OCI-M1 (cell line): ENCODE measurements at regions not wholly inside any gene's neighbourhood (a gene's known extent, or its start where the extent isn't known, plus 50 kb on each side); places are given as distances from the start of the nearest gene placed in this dataset.
A peak's percentile ranks its signal among the peaks of the same experiment; 100 is the strongest.
"Not testable (repeated sequence)": the region's sequence is repeated elsewhere in the genome, so short reads cannot be mapped to it uniquely, and the experiment has no call there.

Source experiments
- DNase-seq: peaks from one replicate; lab custom pipeline; 2025; lab: John Stamatoyannopoulos, UW

DNA sequence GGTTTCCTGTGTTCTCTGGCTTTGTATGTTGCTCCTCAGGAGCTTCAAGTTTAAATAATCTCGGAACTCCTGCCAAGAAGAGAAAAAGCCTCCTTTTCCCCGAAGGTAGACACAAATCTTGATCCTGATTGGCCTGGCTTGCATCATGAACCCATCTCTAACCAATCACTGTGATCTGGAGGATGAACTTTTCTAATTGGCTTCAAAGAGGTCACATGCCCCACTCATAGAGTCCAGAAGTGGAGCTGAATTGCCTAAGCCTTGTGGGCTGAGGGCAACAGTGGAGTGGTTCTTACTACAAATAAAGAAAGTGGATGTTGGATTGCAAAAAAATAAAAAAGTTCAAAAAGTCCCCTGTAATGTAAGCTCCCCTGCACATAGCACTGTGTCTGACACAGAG, 245.9 kb downstream of the MID1IP1 start:
- peak; percentile 2 for DNase-seq

DNA sequence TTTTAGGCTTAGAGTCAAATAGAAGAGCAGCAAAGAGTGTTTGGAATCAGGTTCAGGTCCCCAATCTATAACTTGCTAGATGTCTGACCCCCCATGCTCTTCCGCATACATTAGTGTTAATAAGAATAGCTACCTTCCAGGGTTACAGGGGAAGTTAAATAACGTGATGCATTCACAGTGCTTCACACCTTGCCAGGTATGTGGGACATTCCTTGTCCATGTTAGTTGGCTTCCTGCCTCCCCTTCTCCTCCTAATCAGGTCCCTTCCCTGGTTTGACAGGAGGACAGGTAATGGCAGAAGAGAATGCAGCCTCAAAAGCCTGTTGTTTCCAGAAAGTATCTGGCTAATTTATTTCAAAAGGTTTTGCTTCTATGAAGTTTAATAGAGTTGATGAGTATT, 248.7 kb downstream of the MID1IP1 start:
- DNase-seq, result no peak

DNA sequence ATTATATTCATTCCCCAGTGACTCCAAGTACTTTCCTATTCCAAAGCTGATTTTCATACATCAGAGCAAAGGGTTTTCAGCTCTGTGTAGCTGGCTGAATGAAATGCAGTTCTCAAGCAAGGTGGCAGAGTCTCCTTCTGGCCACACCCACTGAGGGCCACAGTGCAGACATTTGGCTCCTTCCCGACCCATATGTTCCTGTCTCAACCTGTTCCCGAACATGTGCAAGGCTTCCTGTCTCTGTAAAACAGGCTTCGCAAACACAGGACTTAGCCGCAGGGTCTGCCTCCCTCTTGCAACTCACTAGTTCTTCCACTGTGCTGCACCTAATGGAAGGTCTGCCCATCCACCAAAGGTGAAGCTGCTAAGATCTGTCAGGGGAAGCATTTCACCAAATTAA, 249.2 kb downstream of the MID1IP1 start:
- no peak for DNase-seq

DNA sequence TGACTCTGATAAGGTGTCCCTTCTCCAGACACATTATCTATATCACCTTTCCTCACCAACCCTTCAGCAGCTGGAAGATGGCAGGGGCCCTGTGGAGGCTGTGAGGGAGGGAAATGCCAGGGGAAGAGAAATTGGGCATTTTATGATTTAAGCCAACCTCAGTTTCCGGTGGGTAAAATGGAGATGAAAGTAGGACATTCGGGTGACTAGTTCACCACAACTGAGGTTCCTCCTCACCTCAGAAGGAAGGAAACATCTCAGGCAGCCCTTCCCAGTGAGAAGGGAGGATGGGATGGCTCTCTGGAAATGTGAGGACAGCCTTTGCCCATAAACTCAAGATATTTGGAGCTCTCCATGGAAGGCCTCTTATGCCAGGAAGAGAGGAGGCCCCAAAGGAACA, 251.5 kb downstream of the MID1IP1 start:
- no peak for DNase-seq

DNA sequence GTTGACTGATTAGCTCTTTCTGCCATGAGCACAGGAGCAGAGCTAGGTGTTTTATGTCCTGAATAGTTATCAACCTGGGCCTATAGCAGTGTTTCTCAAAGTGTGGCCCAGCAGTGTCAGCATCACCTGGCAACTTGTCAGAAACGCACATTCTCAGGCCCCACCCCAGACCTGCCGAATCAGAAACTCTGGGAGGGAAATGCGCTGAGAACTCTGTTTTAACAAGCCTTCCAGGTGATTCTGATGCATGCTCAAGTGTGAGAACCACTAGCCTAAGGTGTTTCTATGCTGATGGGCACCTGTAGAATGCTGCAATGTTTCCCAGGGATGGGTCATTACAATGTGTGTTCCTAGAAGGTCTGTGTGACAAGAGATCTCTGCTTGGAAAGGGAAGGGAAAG, 257.5 kb downstream of the MID1IP1 start:
- no peak for DNase-seq

DNA sequence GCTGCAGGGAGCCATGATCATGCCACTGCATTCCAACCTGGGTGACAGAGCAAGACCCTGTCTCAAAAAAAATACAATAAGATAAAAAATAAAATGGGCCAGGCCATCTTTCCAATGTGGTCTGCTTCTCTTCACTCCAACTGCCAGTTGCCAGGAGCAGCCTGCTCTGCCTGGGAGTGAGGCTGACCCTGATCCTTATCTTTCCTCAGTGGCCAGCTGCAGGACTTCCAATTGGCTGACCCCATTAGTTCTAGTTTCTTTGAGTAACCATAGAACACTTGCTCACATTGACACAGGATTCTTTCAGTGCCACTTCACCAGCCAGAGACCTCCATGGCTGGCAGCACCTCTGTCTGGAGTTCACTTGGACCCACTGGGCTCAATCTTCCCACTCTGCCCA, 258.6 kb downstream of the MID1IP1 start:
- no peak for DNase-seq

DNA sequence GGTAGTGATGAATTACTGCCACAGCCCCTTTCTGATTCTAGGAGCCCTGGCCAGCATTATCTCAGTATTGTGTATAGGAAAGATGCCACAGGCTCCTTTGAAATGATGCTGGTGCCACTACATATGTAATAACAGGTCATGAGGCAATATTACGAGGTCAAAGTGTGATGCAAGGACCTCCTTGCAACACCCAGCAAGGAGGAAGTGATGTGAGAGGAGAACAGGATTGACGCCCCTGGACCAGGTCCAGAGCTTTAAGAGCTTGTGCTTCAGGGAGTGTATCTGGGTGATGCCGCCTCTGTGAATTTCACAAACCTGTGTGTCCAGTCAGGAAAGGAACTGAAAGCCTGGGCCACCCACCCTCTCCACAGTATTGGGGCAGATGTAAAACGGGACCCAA, 261.8 kb downstream of the MID1IP1 start:
- no peak for DNase-seq

DNA sequence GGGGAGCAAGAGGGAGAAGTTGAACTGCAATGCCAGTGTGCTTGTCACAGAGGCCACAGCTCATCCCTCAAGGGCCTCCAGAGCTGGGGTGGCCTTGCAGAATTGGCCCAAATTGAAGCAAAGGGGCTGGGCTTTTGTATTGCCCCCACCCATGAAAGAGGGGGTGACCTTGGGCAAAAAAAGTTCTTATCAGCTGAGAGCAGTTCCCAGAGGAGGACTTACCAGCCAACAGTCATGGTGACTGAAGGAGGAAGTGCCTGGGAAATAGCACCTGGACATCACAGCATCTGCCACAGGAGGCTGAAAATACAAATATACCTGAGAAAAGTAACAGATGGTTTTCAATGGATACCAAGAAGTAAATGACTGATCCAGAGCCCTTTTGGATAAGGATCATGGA, 262.4 kb downstream of the MID1IP1 start:
- no peak for DNase-seq

DNA sequence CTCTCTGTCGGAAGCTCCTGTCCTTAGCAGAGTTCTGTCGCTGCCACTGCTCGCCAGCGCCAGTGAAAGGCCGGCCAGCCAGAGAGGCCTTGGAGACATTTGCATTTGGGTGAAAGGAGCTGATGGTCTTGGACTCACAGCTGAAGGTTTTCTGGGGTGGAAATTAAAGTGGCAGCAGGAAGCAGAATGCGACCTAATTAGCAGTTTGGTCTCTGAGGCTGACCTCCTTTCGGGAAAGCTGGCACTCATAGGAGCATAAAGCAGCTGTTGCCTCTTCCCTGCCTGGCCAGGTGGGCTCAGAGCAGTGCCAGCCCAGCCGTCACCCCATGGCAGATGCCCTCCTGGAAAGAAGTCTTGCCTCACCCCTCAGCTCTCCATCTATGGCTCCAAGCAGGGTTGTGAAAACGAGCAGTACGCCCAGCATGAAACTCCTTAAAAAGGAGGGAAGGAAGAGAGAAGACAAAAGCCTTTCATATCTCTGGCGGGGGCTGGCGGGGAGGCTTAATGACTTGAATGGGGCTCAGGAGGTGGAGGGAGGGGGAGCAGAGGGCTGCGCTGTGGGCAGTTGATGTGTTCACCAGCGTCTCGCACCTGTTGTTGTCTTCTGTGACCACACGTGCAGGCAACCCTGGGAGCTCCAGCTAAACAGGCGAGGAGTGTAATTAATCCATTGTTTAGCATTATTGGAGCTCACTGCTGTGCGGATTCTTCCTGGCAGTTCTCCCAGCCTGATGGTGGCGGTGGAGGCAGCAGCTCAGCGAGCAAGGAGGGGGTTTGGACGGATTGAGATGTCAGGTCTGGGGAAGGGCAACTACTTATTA, 264.0 kb downstream of the MID1IP1 start:
- DNase-seq, result no peak

DNA sequence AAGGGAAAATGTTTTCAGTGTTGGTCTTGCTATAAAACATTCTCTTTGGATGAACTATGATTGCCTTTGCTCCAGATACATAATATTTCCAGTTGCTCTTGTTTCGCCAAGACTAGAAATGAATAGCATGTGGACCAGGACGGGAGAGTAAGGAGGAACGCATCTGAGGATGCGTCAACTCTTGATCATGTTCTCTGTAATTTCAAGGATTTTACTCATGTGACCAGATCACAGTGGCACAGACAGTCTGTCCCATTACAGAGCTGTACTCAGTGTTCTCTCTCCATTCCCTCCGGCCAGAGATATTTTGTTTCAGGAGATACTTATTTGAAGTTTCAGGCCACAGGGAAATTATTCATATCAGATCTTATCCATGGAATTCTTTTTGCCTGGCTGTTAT, 266.6 kb downstream of the MID1IP1 start:
- DNase-seq, result no peak

DNA sequence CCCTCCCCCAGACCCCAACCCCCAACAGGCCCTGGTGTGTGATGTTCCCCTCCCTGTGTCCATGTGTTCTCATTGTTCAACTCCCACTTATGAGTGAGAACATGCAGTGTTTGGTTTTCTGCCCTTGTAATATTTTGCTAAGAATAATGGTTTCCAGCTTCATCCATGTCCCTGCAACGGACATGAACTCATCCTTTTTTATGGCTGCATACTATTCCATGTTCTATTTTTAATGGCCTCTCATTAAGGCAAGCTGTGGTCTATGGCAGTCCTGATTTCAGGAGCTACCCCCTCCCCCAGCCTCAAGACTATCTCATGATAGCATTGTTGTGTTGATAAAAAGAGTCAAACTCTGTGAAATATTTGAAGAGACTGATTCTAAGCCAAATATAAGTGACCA, 267.4 kb downstream of the MID1IP1 start:
- not testable (repeated sequence) for DNase-seq

DNA sequence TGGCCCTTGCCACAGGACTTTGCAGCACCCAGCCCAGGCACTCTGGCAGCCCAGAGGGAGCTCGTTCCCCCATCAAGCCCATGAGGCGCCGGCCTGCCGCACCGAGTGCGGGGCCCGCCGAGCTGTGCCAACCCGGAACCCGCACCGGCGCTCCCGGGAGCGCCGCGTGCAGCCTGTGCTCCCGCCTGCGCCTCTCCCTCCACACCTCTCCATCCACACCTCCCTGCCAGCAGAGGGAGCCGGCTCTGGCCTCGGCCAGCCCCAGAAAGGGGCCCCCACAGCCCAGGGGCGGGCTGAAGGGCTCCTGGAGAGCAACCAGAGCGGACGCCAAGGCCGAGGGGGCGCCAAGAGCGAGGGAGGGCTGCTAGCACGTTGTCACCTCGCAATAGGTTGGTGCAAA, 268.8 kb downstream of the MID1IP1 start:
- no peak for DNase-seq

DNA sequence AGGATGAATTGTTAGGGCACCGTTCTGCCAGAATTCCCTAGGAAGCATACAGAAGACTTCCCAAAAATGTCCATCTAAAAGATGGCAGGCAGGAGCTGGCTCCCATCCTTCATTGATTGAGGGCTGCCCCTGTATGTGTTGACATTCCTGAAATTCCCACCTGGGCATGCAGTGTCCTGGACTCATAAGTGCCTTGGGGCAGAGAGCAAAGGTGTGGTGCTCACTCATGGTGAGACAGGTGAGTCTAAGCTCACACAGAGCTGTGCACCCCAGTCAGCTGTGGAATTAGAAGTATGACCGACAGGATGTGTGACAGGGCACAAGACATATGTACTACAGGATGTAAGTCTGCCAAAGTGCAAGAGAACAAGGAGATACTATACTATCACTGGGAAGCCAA, 271.9 kb downstream of the MID1IP1 start:
- DNase-seq, result no peak

DNA sequence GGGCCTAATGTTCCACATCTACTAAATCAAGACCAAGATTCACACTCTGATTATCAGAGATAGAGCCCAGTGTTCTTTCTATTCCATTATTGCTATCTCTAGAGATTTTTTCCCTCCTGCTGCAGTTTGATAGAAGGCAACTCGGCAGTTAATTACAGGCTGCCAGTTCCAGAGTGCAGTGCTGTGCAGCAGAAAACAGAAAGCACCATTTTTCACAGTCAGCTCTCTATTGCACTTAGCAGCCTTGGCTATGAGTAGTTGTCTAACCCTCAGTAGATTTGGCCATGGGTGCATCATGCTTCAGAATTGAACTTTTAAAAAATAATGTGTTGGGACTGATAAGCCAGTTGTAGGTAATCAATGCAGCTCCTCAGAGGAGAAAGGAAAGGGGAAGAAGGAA, 295.3 kb downstream of the MID1IP1 start:
- DNase-seq, result no peak

DNA sequence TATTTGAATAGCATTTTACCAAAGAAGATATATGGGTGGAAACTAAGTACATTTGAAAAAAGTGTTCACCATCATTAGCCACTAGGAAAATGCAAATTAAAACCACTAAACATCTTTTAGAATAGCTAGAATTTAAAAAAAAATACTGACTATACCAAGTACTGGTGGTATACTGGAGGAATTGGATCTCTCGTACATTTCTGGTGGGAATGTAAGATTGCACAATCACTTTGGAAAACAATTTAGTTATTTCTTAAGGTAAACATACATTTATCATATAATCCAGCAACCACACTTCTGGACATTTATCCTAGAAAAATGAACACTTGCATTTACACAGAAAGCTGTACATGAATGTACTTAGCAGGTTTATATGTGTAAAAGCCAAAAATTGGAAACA, 303.5 kb downstream of the MID1IP1 start:
- DNase-seq, result no peak

DNA sequence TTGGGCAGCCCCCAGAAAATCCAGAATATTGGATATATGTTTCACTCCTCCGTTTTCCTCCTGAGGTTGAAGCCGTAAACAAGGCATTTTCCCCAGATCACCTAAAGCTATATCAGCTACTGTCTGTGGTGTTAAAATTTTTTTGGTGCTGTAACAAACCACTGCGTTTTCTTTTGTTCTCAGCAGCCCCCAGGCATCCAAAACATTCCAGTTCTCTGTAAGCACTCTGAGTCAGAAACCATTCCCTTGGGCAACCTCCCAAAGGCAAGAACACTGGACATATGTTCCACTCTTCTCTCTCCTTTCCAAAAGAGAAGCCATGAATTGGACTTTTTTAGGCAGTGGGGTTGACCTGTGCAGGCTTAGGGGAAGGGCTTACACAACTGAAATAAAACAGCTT, 310.9 kb downstream of the MID1IP1 start:
- DNase-seq, result no peak

DNA sequence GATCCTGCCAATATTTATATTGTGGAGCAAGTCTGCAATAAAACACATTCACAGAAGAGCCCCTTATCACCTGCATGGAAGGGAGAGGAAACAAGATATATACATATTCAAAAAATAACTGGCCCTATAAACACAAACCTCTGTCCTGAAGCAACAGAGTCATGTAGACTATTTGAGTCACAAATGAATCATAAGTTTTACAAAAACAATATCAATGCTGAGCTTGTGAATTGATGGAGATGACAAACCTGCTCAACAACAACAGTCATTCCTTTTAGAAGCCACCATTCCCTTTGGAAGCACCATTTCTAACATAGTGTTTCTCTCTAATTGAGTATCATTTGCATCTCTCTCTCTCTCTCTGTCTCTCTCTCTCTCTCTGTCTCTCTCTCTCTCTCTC, 313.9 kb downstream of the MID1IP1 start:
- DNase-seq, result no peak

DNA sequence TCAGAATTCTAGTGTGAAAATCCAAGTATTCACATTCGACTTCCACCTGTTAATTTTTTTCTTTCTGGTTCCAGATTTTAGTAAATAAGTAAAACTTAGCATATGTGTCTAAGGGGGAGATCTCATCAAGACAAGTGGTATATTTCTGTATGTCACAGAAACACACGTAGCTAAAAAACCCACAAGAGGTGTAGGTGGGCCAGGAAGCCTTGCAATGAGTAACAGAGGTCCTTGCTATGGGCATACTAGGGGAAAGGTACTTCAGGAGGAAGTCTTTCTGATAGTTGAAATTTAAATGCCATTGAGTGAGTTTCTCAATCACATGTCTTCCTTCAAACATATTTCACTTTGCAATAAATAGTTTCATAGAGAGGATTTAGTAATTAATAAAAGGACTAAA, 315.8 kb downstream of the MID1IP1 start:
- DNase-seq, result no peak

DNA sequence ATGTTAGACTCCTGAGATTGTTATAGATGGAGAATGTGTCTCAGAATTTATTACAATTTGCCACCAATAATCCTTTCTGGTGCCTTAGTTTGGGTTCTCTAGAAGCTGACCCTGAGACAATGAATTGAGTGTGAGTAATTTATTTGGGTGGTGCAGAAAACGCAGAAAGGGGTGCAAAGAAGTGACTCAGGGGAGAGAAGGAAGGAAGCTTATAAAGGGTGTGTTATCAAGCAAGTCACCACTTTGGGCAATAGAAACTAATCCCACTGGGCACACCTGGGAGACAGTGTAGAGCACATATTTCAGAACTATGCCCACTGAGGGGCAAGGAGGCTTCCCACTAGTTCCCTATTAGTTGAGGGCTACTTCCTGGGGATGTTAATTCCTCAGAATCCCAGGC, 320.6 kb downstream of the MID1IP1 start:
- DNase-seq, result no peak

DNA sequence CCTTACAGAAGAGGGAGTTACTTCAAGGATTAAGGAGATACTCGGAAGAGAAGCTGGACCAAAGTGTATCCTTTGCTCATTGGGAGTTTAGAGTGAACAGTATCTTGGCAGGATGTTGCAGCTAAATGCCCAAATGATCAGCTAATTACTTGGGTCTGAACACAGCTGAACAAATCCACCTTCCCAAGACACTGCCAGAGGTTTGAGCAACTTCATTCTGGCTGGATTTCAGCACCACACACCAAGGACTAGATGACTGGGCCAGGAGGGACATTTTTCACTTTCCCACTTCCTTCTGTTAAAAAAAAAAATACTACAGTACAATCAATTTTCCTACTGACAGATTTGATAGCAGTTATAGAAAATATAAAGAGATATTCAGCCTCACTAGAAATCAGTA, 324.6 kb downstream of the MID1IP1 start:
- no peak for DNase-seq

DNA sequence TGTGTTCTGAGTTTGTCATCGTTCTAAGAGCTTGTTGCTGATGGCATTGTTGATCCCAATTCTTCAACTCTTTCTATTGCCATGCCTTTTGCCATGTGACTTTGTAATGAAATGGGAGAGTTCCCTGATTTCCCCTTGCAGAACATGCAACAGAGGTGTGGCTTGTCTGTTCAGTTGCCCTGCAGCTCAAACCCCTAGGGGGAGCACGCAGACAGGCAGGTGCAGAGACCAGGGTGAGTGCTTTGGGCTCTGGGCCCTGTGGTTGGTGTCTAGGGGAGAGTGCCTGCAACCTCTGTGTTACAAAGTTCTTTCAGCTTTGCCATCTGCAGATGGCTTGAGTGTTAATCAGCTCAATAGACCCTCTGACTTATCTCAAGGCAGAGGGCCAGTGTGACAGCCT, 332.7 kb downstream of the MID1IP1 start:
- DNase-seq, result peak; percentile 31

DNA sequence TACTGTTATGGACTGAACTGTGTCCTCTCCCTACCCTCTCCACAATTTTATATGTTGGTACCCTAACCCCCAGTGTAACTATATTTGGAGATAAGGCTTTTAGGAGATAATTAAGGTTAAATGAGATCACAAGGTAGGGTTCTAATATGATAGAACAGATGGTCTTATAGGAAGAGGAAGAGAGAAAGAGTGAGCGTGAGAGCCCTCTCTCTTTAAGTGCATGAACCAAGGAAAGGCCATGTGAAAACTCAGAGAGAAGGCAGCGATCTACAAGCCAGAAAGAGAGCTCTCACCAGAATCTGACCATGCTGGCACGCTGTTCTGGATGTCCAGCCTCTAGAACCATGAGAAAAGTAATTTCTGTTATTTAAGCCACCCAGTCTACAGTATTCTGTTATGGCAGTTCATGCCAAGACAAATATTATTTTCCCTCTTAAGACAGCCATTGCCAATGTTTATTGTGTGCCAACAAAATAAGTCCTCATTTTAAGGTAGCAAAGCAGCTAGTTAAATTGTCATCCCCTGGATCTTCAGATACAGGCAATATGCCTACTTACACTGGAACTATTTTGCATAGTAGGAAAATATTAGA, 336.2 kb downstream of the MID1IP1 start:
- no peak for DNase-seq

DNA sequence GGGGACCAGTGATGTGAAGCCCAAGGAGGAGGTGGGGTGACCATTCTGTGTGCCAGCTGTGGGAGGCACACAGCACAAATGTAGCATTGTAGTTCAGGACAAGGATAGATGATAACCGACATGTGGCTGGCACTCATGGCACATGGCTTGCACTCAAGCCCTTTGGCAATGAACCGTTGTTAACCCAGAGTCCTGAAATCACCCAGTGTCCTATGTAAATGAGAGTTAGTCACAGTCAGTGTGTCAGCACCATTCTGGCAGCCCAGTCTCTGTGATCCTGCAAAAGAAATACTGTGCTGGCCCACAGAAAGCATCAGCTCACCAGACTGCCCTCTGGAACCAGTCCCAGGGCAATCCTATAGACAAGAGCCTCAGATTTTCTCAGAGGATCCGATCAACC, 339.3 kb downstream of the MID1IP1 start:
- DNase-seq, result no peak

DNA sequence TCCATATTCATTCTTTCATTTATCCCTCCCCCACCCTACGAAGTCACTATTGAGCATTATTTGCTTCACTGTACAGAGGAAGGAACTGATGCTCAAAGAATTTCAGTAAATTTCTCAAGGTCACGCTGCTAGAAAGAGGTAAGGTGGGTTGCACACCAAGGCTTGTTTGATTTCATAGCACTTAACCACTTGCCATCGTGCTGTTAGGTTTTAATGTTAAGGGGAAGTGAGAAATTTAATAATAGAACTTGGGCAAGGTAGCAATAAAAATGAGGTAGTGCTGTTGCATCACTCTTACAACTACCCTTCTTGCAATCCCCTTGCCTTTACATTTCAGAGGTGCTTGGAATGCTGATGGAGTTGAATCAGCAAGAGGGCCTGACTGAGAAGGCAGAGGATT, 343.1 kb downstream of the MID1IP1 start:
- no peak for DNase-seq
